ENCODE measurements at regions not wholly inside any gene's neighbourhood (a gene's known extent, or its start where the extent isn't known, plus 50 kb on each side); places are given as distances from the start of the nearest gene placed in this dataset.
"Not testable (repeated sequence)": the region's sequence is repeated elsewhere in the genome, so short reads cannot be mapped to it uniquely, and the experiment has no call there.

- no peak for DNase-seq (ENCODE audit: low spot score)
Observed at GRCh38 chr4:144799486-144799885, 153.5 kb downstream of the HHIP start.

- DNase-seq (ENCODE audit: low spot score) = no peak
Observed at GRCh38 chr4:144801731-144802130, 155.8 kb downstream of the HHIP start.

- no peak for DNase-seq (ENCODE audit: low spot score)
Observed at GRCh38 chr4:144808034-144808433, 162.1 kb downstream of the HHIP start.

GRCh38 chr4:144809056-144809640, 163.2 kb downstream of the HHIP start:
- DNase-seq (ENCODE audit: low spot score) = no peak

- no peak for DNase-seq (ENCODE audit: low spot score)
Observed at GRCh38 chr4:144816668-144817067, 170.7 kb downstream of the HHIP start.

GRCh38 chr4:144817081-144817480, 171.1 kb downstream of the HHIP start:
- no peak for DNase-seq (ENCODE audit: low spot score)

- DNase-seq (ENCODE audit: low spot score) = no peak
Observed at GRCh38 chr4:144818136-144818535, 172.2 kb downstream of the HHIP start.

GRCh38 chr4:144819591-144819990, 173.6 kb downstream of the HHIP start:
- DNase-seq (ENCODE audit: low spot score) = no peak

- DNase-seq (ENCODE audit: low spot score) = no peak
Observed at GRCh38 chr4:144820011-144820727, 174.2 kb downstream of the HHIP start.

- DNase-seq (ENCODE audit: low spot score) = no peak
Observed at GRCh38 chr4:144820728-144821085, 174.8 kb downstream of the HHIP start.

GRCh38 chr4:144831971-144832370, 186.0 kb downstream of the HHIP start:
- DNase-seq (ENCODE audit: low spot score) = no peak

- DNase-seq (ENCODE audit: low spot score) = no peak
Observed at GRCh38 chr4:144845411-144845810, 199.5 kb downstream of the HHIP start.

GRCh38 chr4:144851948-144852347, 206.0 kb downstream of the HHIP start:
- DNase-seq (ENCODE audit: low spot score) = no peak

- DNase-seq (ENCODE audit: low spot score) = no peak
Observed at GRCh38 chr4:144861471-144861870, 215.5 kb downstream of the HHIP start.

GRCh38 chr4:144862210-144862609, 216.3 kb downstream of the HHIP start:
- DNase-seq (ENCODE audit: low spot score) = no peak

- DNase-seq (ENCODE audit: low spot score) = not testable (repeated sequence)
Observed at GRCh38 chr4:144864891-144865290, 218.9 kb downstream of the HHIP start.

GRCh38 chr4:144868309-144868708, 222.4 kb downstream of the HHIP start:
- no peak for DNase-seq (ENCODE audit: low spot score)

- DNase-seq (ENCODE audit: low spot score) = peak; percentile 57
Observed at GRCh38 chr4:144872508-144873225, 225.3 kb downstream of the ANAPC10 start.

GRCh38 chr4:144873226-144873990, 224.6 kb downstream of the ANAPC10 start:
- no peak for DNase-seq (ENCODE audit: low spot score)

GRCh38 chr4:144894573-144894972, 203.4 kb downstream of the ANAPC10 start:
- no peak for DNase-seq (ENCODE audit: low spot score)

- DNase-seq (ENCODE audit: low spot score) = no peak
Observed at GRCh38 chr4:144899393-144899792, 198.6 kb downstream of the ANAPC10 start.

- DNase-seq (ENCODE audit: low spot score) = no peak
Observed at GRCh38 chr4:144901141-144901540, 196.9 kb downstream of the ANAPC10 start.

All from ureter (tissue), 1 donor.